Middle frontal gyrus (tissue), 1 donor: ENCODE measurements at regions not wholly inside any gene's neighbourhood (a gene's known extent, or its start where the extent isn't known, plus 50 kb on each side); places are given as distances from the start of the nearest gene placed in this dataset.
A peak's percentile ranks its signal among the peaks of the same experiment; 100 is the strongest.

Source experiments
- DNase-seq: peaks from one replicate; pipeline ENCODE4 v3.0.0-alpha.2; 2015; ENCODE audit warnings: low spot score; ENCODE audit errors: extremely low spot score

DNA sequence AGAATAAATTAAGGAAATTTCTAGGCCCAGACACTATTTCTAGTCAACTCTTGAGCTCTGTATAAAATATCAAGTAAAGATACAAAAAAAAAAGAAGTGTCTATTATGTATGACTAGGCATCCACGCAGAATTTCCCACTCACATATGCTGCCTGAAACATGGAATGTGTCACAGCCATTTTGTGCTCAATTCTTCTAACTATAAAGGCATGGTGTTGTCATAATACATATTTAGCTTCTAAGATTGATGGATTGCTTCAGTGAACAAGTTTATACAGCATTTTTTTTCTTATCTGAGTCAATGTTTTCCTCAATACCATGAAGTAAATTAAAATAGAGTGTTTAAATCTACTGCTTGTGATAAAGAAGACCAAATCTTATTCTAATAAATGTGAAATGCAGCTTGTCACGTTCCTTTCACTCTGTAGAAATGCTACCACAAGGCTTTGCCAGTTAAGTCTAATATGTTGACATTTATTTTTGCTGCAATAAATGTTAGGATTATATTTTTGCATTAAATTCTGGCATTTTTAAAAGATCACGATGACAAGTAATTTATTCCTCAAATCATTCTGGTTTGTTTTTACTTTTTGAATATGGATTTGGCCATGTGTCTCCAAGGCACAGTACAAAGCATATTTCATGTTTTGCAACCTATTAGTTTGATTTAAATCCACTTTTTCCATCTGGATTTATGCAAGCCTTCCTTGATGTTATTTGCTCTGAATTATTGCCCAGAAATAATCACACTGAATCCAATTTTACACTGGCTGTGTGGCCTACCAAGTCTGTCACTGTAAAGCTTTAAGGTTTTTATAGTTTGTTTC, 1829.0 kb upstream of the PCDH7 start:
- no peak for DNase-seq

DNA sequence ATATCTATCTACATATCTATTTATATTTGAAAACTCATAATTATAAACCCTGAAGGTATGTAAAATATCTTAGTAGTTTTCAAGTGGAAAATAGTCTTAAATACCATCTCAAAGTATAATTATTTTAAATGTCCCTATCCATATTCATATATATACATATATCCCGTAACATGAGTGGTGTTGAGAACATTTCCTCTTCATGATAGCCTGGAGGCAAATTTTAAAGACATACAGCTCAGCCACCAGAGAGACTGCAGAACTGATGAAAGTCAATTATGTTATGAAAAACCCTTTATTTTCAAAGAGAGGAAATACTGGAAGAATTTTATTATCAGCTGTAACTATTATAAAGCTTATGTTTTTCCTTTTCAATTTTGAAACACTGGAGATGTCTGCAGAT, 1806.7 kb upstream of the PCDH7 start:
- DNase-seq: no peak

GRCh38 chr4:28916585-28916984, 1803.6 kb upstream of the PCDH7 start:
- no peak for DNase-seq

DNA sequence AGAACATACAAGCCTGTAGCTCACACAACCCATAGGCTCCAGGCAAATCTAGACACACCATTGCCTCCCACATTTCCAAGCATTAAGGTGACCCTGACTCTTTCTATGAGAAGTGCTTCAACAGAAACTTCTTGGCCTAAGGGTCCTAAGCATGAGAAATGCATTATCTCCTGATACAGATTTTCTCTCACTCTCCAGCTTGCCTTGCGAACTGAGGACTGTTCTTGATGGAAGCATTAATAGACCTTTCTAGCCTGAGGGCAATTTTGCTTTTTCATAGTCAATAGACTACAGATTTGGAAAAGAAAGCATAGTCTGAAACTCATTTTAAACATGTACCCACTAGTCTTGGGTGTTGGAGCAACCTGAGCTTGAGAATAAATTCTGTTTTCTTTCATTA, 1801.3 kb upstream of the PCDH7 start:
- DNase-seq: no peak

DNA sequence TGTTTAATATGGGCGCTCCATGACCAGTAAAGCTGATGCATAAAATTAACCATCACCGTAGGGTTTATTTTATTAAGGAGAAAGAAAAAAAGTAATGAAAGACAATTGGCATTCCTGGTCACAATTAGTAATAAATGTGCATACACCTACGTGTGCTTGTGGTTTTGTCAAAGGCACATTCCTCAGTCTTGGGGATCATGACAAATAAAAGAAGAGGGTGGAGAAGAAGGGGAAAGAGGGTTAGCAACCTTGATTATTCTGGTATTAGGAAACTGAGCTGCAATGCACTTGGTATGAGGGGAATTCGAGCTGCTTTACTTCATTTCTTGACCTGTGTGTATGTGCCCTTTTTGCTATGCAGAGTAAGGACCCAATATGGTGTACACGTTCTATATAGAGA, 1798.3 kb upstream of the PCDH7 start:
- DNase-seq: no peak

DNA sequence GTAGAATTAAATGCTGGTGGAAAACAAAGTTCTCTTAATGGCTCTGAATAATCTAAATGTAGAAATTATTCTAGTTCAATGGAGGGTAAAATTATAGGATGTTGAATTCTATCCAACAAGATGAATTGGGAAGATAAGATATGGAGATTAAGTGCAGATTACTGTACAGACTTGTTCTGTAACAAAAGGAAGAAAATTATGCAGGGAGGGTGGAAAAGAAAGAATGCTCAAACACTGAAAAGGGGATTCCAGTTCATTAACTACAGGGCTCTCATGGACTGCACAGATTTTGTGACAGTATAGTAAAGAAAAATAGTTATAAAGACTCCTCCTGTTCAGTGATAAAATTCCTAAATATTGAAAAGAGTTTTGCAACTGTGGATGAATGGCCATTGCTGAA, 1794.0 kb upstream of the PCDH7 start:
- DNase-seq: no peak

DNA sequence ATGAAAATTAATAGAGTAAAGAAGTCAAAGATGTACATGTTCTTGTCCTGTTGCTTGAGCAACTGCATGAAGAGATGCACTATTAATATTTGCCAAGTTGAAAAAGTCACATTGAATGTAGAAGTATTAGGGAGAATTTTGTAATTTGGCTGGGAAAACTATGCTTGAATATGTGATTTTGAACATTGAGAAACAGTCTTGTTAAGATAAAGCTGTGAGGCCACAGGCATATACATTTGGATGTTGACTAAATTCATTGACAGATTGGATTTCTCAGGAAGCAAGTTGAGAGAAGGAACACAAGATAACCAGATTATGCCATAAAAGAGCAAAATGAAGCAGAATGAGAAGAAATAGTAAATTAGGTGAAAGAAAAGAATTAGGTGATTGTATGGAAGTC, 1777.5 kb upstream of the PCDH7 start:
- no peak for DNase-seq

DNA sequence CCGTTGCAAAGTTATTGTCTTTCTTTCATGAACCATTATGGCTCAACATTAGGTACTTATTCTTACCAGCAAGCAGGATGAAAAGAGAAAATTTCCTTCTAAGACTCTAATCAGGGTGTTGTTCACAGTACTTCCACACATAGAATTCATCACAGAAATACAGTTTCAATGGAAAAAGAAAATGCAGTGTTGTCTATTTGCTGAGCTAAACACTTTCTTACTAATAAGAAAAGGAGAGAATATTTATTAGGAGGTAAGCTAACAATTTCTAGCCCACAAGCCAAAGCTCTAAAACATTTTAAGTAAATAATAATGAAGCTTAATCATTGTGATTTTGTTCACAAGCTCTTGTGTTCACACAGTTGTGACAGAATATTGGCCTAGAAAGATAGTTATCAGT, 1772.8 kb upstream of the PCDH7 start:
- DNase-seq: no peak

GRCh38 chr4:28948501-28948900, 1771.7 kb upstream of the PCDH7 start:
- DNase-seq: no peak

- DNase-seq: no peak
These were observed 1753.2 kb upstream of the PCDH7 start for GRCh38 chr4:28966982-28967381.

GRCh38 chr4:28973587-28974350, 1746.4 kb upstream of the PCDH7 start:
- DNase-seq: no peak

GRCh38 chr4:28976369-28976768, 1743.8 kb upstream of the PCDH7 start:
- no peak for DNase-seq

- DNase-seq: no peak
These were observed 1718.0 kb upstream of the PCDH7 start for GRCh38 chr4:29002151-29002550.

DNA sequence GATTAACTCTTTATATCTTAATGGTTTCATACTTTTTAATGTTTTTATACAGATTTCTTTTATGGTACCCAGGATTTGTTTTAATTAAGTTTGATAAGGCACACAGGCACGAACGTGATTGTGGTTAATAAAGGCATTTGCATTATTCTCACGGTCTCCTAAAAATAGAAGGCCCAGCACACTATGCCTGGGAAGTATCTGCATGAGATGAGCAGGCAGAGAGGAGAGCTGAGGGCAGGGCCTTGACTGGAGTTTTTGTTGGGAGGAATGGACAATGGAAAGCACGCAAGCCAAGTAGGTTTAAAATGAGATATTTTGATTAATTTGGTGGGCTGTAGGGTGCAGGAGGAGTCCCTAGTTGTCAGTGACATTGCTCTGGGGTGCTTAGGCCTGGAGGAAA, 1714.3 kb upstream of the PCDH7 start:
- DNase-seq: no peak

DNA sequence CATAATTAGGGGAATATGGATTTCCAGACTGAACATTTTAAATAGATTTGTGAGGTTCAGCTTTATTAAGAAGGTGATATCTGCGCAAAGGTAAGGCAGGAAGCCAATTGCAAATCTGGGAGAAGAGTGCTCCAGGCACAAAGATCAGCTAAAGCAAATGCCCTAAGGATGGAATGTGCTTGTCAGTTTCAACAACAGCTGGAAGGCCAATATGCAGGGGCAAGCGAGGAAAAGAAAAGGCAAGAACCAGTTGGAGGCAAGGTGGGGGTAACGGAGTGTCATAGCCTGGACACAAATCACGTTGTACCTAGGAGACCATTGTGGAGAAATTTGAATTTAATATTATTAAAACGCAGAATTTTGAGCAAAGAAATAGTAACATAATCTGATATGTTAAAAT, 1710.3 kb upstream of the PCDH7 start:
- DNase-seq: no peak

GRCh38 chr4:29013341-29013740, 1706.8 kb upstream of the PCDH7 start:
- DNase-seq: no peak

DNA sequence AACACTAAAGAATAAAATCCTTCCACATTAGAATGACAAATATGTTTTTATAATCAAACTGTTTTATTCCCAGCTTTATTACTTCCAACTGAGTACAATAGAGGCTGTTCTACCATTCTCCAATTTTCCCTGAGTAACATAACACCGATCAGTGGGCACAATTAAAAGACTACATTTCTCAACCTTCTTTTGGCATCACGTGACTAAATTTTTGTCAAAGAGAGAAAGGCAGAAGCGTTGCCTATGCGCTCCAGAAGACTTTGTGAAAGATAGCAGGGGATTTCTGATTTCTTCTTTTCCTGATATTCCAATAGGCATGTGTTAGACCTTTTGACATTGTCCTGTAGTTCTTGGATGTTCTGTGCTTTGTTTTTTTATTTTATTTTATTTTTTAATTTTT, 1705.6 kb upstream of the PCDH7 start:
- no peak for DNase-seq

- DNase-seq: no peak
These were observed 1686.5 kb upstream of the PCDH7 start for GRCh38 chr4:29033703-29034102.

DNA sequence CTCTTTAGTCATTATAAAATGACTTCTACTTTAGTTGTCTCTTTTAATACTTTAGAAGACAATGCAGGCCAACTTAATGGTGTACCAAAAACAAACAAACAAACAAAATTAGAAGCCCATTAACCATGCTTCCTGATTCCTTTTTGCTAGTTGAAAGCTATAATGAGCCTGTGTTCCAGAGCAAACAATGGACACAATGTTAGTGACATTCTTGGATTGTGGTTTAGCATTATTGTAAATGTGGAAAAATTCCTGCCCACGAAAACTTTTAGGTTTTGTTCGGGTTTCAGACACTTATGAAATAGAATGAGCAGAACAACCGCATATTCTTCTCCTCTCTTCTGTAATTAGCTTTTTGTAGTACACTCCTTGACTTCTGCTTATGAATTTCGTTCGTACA, 1682.7 kb upstream of the PCDH7 start:
- DNase-seq: no peak

- no peak for DNase-seq
These were observed 1676.8 kb upstream of the PCDH7 start for GRCh38 chr4:29043411-29043810.

DNA sequence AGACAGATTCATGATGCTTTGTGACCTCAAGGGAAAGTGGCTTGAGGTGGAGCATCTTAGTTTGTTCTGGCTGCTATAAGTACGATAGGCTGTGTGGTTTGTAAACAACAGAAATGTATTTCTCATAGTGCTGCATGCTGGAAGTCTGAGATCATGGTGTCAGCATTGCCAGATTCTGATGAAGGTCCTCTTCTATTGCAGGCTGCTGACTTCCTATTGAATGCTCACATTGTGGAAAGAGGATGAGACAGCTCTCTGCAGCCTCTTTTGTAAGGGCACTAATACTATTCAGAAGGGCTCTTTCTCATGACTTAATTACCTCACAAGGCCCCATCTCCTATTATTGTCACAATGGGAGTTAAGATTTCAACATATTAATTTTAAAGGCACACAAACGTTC, 1674.0 kb upstream of the PCDH7 start:
- peak; percentile 14 for DNase-seq

DNA sequence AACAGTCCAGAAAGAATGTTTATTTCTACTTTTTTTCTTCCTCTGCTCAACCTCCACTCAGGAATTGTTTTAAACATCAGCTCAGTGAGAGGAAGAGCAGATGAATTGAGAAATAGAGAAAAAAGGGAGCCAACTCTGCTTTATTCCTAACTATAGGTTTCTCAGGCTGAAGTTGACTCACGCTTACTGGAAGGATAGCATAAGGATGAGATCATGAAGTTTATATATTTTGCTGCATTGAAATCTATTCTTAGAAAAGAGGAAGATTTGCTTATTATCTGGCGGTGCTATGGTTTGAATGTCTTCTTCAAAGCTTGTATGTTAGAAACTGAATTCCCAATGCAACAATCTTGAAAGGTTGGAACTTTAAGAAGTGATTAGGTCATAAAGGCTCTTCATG, 1673.4 kb upstream of the PCDH7 start:
- peak; percentile 6 for DNase-seq
